ENCODE measurements at regions not wholly inside any gene's neighbourhood (a gene's known extent, or its start where the extent isn't known, plus 50 kb on each side); places are given as distances from the start of the nearest gene placed in this dataset.
A peak's percentile ranks its signal among the peaks of the same experiment; 100 is the strongest.

GRCh38 chr3:135532021-135532420 is 433.5 kb upstream of the PPP2R3A start:
- H3K4me1 ChIP-seq = no peaks in the 10 kb centered on the region
- H3K27me3 ChIP-seq = no peaks in the 10 kb centered on the region
- in situ Hi-C loops (cut with MboI; ENCODE audit: low pct_ligation_motif_present in 1 of 4, low pct_unique_long_range_greater_than_20kb in 1 of 4, low sequenced_read_pairs in 3 of 4) = no loop called here
- H3K36me3 ChIP-seq = no peaks in the 10 kb centered on the region
- intact Hi-C loops (cut with DNase I; ENCODE audit: low total_unique reads) = no loop called here
- DNase-seq = peak; percentile 33
- 45 to 48% methylated on average over 3 of the region's 3 CpGs for WGBS, 2 donors (ENCODE audit: low coverage in 1 of 2)
- no peaks in the 10 kb centered on the region for H3K9me3 ChIP-seq
- H3K27ac ChIP-seq = peak overlapping the region in 1 of 4 donors; percentile 26
- TF ChIP-seq EP300 (IDR thresholded peaks at IDR 0.05; ENCODE audit: low read depth) (no peak), POLR2AphosphoS5 (IDR thresholded peaks at IDR 0.05) (no peak), CTCF (IDR thresholded peaks at IDR 0.05) (no peak), POLR2A (IDR thresholded peaks at IDR 0.05) (no peak)
- H3K4me3 ChIP-seq = no peak overlapping the region

- 46 to 52% methylated on average over 2 of the region's 2 CpGs for WGBS, 2 donors (ENCODE audit: low coverage in 1 of 2)
- in situ Hi-C loops (cut with MboI; ENCODE audit: low pct_ligation_motif_present in 1 of 4, low pct_unique_long_range_greater_than_20kb in 1 of 4, low sequenced_read_pairs in 3 of 4) = no loop called here
- DNase-seq = no peak
- no peaks in the 10 kb centered on the region for H3K9me3 ChIP-seq
- H3K4me3 ChIP-seq = no peak overlapping the region
- no peak overlapping the region for H3K27ac ChIP-seq
- no peaks in the 10 kb centered on the region for H3K4me1 ChIP-seq
- H3K27me3 ChIP-seq = no peaks in the 10 kb centered on the region
- TF ChIP-seq POLR2A (IDR thresholded peaks at IDR 0.05) = no peak
- no peak for TF ChIP-seq CTCF (IDR thresholded peaks at IDR 0.05)
- no peak for TF ChIP-seq POLR2AphosphoS5 (IDR thresholded peaks at IDR 0.05)
- TF ChIP-seq EP300 (IDR thresholded peaks at IDR 0.05; ENCODE audit: low read depth) = no peak
- intact Hi-C loops (cut with DNase I; ENCODE audit: low total_unique reads) = no loop called here
- H3K36me3 ChIP-seq = no peaks in the 10 kb centered on the region
Observed at GRCh38 chr3:135538123-135538522, 427.4 kb upstream of the PPP2R3A start.

- no peaks in the 10 kb centered on the region for H3K27me3 ChIP-seq
- in situ Hi-C loops (cut with MboI; ENCODE audit: low pct_ligation_motif_present in 1 of 4, low pct_unique_long_range_greater_than_20kb in 1 of 4, low sequenced_read_pairs in 3 of 4) = no loop called here
- intact Hi-C loops (cut with DNase I; ENCODE audit: low total_unique reads) = no loop called here
- H3K36me3 ChIP-seq = no peaks in the 10 kb centered on the region
- TF ChIP-seq CTCF (IDR thresholded peaks at IDR 0.05) (no peak), POLR2AphosphoS5 (IDR thresholded peaks at IDR 0.05) (no peak), EP300 (IDR thresholded peaks at IDR 0.05; ENCODE audit: low read depth) (no peak), POLR2A (IDR thresholded peaks at IDR 0.05) (no peak)
- WGBS, 2 donors (ENCODE audit: low coverage in 1 of 2) = 38 to 46% methylated on average over 3 to 4 of the region's 4 CpGs
- H3K4me3 ChIP-seq = no peak overlapping the region
- no peak overlapping the region for H3K27ac ChIP-seq
- H3K4me1 ChIP-seq = no peaks in the 10 kb centered on the region
- peak; percentile 8 for DNase-seq
- H3K9me3 ChIP-seq = no peaks in the 10 kb centered on the region
Observed at GRCh38 chr3:135539351-135539750, 426.2 kb upstream of the PPP2R3A start.

GRCh38 chr3:135539854-135540253 is 425.7 kb upstream of the PPP2R3A start:
- 67 to 89% methylated on average over 3 of the region's 3 CpGs for WGBS, 2 donors (ENCODE audit: low coverage in 1 of 2)
- intact Hi-C loops (cut with DNase I; ENCODE audit: low total_unique reads) = no loop called here
- Histone ChIP-seq H3K27me3 (no peaks in the 10 kb centered on the region), H3K4me1 (no peaks in the 10 kb centered on the region), H3K27ac (no peak overlapping the region), H3K9me3 (no peaks in the 10 kb centered on the region), H3K36me3 (no peaks in the 10 kb centered on the region), H3K4me3 (no peak overlapping the region)
- no peak for TF ChIP-seq POLR2A (IDR thresholded peaks at IDR 0.05)
- no peak for TF ChIP-seq CTCF (IDR thresholded peaks at IDR 0.05)
- no peak for TF ChIP-seq EP300 (IDR thresholded peaks at IDR 0.05; ENCODE audit: low read depth)
- no peak for TF ChIP-seq POLR2AphosphoS5 (IDR thresholded peaks at IDR 0.05)
- no peak for DNase-seq
- in situ Hi-C loops (cut with MboI; ENCODE audit: low pct_ligation_motif_present in 1 of 4, low pct_unique_long_range_greater_than_20kb in 1 of 4, low sequenced_read_pairs in 3 of 4) = no loop called here
